ENCODE measurements at regions not wholly inside any gene's neighbourhood (a gene's known extent, or its start where the extent isn't known, plus 50 kb on each side); places are given as distances from the start of the nearest gene placed in this dataset.

DNA sequence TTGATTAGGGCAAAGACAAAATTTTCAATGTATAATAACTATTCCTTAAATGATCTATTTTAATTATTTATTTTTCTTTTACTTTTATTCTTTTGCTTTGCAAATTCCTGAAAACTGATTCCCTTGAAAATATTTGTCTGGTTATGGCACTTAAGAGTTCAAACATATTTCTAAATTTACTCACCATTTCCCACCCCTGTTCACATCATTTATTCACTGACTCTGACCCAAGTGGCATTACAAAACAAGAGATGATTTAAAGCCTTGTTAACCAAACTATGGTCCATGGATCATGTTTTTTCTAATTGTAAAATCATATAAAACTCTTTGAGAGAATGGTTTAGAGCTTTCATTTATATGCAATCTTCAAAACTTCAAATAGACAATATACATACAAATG lies 1256.1 kb upstream of the LRRN3 start:
- FAIRE-seq (no peak), DNase-seq (no peak)
- Histone ChIP-seq H3K27me3 (ENCODE audit: control insufficient read depth, insufficient read depth, low read length) (no peaks in the 10 kb centered on the region), H3K9ac (ENCODE audit: low read length in 3 of 3) (no peak overlapping the region), H3K4me3 (ENCODE audit: low read length in 3 of 3) (no peak overlapping the region), H3K9me3 (ENCODE audit: control insufficient read depth in 2 of 3, insufficient read depth in 1 of 3, low read length in 3 of 3) (no peaks in the 10 kb centered on the region), H3K36me3 (ENCODE audit: control insufficient read depth in 2 of 3, insufficient read depth in 3 of 3, low read length in 3 of 3) (no peaks in the 10 kb centered on the region), H3K27ac (ENCODE audit: low read depth in 2 of 2, low read length in 2 of 2) (no peak overlapping the region), H3K4me1 (ENCODE audit: control insufficient read depth in 2 of 3, insufficient read depth in 2 of 3, low read depth in 1 of 3, low read length in 3 of 3) (no peaks in the 10 kb centered on the region)
- intact Hi-C loops (cut with DNase I): no loop called here
- TF ChIP-seq, protein P1, sequence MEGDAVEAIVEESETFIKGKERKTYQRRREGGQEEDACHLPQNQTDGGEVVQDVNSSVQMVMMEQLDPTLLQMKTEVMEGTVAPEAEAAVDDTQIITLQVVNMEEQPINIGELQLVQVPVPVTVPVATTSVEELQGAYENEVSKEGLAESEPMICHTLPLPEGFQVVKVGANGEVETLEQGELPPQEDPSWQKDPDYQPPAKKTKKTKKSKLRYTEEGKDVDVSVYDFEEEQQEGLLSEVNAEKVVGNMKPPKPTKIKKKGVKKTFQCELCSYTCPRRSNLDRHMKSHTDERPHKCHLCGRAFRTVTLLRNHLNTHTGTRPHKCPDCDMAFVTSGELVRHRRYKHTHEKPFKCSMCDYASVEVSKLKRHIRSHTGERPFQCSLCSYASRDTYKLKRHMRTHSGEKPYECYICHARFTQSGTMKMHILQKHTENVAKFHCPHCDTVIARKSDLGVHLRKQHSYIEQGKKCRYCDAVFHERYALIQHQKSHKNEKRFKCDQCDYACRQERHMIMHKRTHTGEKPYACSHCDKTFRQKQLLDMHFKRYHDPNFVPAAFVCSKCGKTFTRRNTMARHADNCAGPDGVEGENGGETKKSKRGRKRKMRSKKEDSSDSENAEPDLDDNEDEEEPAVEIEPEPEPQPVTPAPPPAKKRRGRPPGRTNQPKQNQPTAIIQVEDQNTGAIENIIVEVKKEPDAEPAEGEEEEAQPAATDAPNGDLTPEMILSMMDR (IDR thresholded peaks at IDR 0.05; ENCODE audit: borderline replicate concordance, extremely low read depth, insufficient read depth): no peak

DNA sequence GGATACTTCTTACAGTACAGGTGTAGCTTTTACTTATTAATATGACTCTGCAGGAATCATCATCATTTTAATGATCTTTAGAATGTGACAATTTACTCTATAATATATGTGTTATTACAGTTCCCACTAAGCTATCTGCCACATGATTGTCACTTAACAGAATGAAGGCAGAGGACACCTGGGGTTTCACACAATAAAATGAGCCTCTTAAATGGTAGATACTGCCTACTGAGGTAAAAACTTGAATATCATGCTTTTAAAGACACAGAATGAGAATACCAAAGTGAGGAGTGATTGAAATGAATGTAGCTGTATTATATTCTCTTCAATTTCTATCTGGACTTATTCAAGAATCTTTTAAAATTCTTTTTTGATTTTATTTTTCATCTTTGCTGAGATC lies 1255.3 kb upstream of the LRRN3 start:
- no peak for FAIRE-seq
- TF ChIP-seq, protein P1 (IDR thresholded peaks at IDR 0.05; ENCODE audit: borderline replicate concordance, extremely low read depth, insufficient read depth): no peak
- H3K4me3 ChIP-seq (ENCODE audit: low read length in 3 of 3): no peak overlapping the region

DNA sequence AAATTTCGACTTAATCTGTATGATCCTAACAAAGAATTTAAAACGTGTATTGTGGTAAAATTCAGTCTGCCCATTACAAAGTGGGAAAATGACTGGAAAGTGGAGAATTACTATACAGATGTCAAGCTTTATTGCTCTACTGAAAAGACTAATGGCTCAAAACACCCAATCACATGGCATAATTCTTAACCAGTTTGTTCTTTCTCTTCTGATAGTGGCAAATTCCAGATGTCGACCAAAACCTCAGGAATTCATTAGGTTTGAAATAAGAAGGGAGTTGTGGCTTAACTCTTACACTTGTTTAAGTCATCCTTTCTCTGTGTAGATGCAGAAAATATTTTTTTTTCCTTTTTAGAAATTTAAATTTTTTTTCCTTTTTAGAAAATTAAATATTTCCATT lies 1254.9 kb upstream of the LRRN3 start:
- no peak for FAIRE-seq

More for the DNA sequence above, 1255.3 kb upstream of the LRRN3 start:
- Histone ChIP-seq H3K27ac (ENCODE audit: low read depth in 2 of 2, low read length in 2 of 2) (no peak overlapping the region), H3K9ac (ENCODE audit: low read length in 3 of 3) (no peak overlapping the region), H3K27me3 (ENCODE audit: control insufficient read depth, insufficient read depth, low read length) (no peaks in the 10 kb centered on the region), H3K9me3 (ENCODE audit: control insufficient read depth in 2 of 3, insufficient read depth in 1 of 3, low read length in 3 of 3) (no peaks in the 10 kb centered on the region), H3K4me1 (ENCODE audit: control insufficient read depth in 2 of 3, insufficient read depth in 2 of 3, low read depth in 1 of 3, low read length in 3 of 3) (no peaks in the 10 kb centered on the region), H3K36me3 (ENCODE audit: control insufficient read depth in 2 of 3, insufficient read depth in 3 of 3, low read length in 3 of 3) (no peaks in the 10 kb centered on the region)
- intact Hi-C loops (cut with DNase I): no loop called here
- no peak for DNase-seq

DNA sequence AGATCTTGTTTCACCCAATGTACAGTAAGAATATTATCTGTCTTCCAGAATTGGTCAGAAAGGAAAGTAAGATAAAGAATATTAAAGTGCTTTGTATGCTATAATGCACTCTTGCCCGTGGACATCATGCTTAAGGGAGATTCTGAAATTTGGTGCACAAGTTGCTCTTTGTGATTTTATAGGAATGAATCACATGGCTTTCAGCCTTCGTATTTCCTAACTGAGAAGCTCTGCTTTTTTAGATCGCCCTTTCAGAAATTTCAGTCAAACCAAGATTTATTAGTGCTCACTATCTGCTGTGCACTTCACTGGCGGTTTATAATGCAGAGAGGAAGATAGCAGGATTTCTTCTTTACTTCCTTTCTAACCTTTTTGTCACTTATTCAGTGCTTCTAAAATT lies 1248.5 kb upstream of the LRRN3 start:
- H3K36me3 ChIP-seq (ENCODE audit: control insufficient read depth in 2 of 3, insufficient read depth in 3 of 3, low read length in 3 of 3): no peaks in the 10 kb centered on the region
- intact Hi-C loops (cut with DNase I): no loop called here
- DNase-seq (no peak), FAIRE-seq (no peak)
- TF ChIP-seq, protein P1 (IDR thresholded peaks at IDR 0.05; ENCODE audit: borderline replicate concordance, extremely low read depth, insufficient read depth): no peak
- no peak overlapping the region for H3K27ac ChIP-seq (ENCODE audit: low read depth in 2 of 2, low read length in 2 of 2)
- H3K4me3 ChIP-seq (ENCODE audit: low read length in 3 of 3): no peak overlapping the region
- H3K27me3 ChIP-seq (ENCODE audit: control insufficient read depth, insufficient read depth, low read length): no peaks in the 10 kb centered on the region
- H3K9me3 ChIP-seq (ENCODE audit: control insufficient read depth in 2 of 3, insufficient read depth in 1 of 3, low read length in 3 of 3): no peaks in the 10 kb centered on the region
- H3K9ac ChIP-seq (ENCODE audit: low read length in 3 of 3): no peak overlapping the region
- no peaks in the 10 kb centered on the region for H3K4me1 ChIP-seq (ENCODE audit: control insufficient read depth in 2 of 3, insufficient read depth in 2 of 3, low read depth in 1 of 3, low read length in 3 of 3)

More for the DNA sequence above, 1254.9 kb upstream of the LRRN3 start:
- Histone ChIP-seq H3K9ac (ENCODE audit: low read length in 3 of 3) (no peak overlapping the region), H3K36me3 (ENCODE audit: control insufficient read depth in 2 of 3, insufficient read depth in 3 of 3, low read length in 3 of 3) (no peaks in the 10 kb centered on the region), H3K9me3 (ENCODE audit: control insufficient read depth in 2 of 3, insufficient read depth in 1 of 3, low read length in 3 of 3) (no peaks in the 10 kb centered on the region), H3K27ac (ENCODE audit: low read depth in 2 of 2, low read length in 2 of 2) (no peak overlapping the region), H3K27me3 (ENCODE audit: control insufficient read depth, insufficient read depth, low read length) (no peaks in the 10 kb centered on the region), H3K4me1 (ENCODE audit: control insufficient read depth in 2 of 3, insufficient read depth in 2 of 3, low read depth in 1 of 3, low read length in 3 of 3) (no peaks in the 10 kb centered on the region), H3K4me3 (ENCODE audit: low read length in 3 of 3) (no peak overlapping the region)
- TF ChIP-seq, protein P1 (IDR thresholded peaks at IDR 0.05; ENCODE audit: borderline replicate concordance, extremely low read depth, insufficient read depth): no peak
- intact Hi-C loops (cut with DNase I): no loop called here
- no peak for DNase-seq
